ENCODE measurements at regions not wholly inside any gene's neighbourhood (a gene's known extent, or its start where the extent isn't known, plus 50 kb on each side); places are given as distances from the start of the nearest gene placed in this dataset.

DNA sequence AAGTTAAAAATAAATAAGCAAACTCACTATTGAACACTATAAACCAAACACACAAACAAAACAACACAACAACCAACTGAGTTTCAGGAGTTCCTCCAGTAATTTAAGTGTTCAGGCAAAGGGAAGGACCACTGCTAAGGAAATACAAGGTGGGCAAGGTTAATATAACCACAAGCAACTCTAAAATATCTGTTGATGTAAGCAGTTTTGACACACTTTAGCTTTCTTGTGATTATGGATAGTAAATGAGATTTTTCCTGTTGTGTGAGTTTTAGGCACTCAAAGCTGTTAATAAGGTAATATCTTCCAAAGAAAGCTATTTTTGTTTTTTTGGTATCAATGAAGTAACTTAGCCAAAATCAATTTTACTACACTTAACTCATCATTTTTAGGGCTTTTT, 839.1 kb upstream of the FOXG1 start:
- DNase-seq (ENCODE audit: low spot score), result no peak

GRCh38 chr14:27929797-27930347, 836.7 kb upstream of the FOXG1 start:
- no peak for DNase-seq (ENCODE audit: low spot score)

- no peak for DNase-seq (ENCODE audit: low spot score)
Observed at GRCh38 chr14:27938392-27938791, 828.2 kb upstream of the FOXG1 start.

- no peak for DNase-seq (ENCODE audit: low spot score)
Observed at GRCh38 chr14:27945512-27945911, 821.1 kb upstream of the FOXG1 start.

DNA sequence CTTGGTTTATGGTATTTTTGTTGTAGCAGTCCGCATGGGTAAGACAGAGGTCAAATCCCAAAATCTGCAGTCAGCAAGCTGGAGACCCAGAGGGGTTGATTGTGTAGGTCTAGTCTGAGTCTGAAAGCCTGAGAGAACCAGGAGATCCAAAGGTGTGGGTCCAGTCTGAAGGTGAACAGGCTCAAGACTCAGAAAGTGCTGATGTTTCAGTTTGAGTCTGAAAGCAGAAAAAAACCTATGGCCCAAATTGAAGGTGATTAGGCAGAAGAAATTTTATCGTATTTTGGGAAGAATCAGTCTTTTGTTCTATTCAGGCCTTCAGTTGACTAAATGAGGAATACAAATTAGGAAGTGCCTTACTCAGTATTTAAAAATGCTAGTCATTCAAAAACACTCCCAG, 807.8 kb upstream of the FOXG1 start:
- DNase-seq (ENCODE audit: low spot score), result no peak

DNA sequence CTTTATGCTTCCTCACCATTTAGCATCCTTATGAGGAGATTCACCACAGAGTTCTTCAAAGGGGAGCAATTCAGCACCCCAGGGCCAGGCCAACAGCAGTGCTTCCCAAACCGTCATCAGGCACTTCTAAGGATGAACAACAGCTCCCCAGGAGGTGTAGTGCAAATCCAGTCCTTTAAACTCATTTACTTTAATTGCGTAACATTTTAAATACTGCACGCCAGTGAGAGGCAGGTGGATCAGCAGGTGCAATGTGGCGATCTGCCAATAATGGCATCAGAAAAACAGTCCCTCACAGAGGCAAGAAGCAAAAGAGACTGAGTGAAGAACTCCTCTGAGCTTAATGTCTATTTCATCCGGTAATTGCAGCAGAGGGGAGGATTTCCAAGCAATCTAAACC, 770.9 kb upstream of the FOXG1 start:
- no peak for DNase-seq (ENCODE audit: low spot score)

- no peak for DNase-seq (ENCODE audit: low spot score)
Observed at GRCh38 chr14:28001002-28001401, 765.6 kb upstream of the FOXG1 start.

GRCh38 chr14:28012629-28013415, 753.8 kb upstream of the FOXG1 start:
- no peak for DNase-seq (ENCODE audit: low spot score)

DNA sequence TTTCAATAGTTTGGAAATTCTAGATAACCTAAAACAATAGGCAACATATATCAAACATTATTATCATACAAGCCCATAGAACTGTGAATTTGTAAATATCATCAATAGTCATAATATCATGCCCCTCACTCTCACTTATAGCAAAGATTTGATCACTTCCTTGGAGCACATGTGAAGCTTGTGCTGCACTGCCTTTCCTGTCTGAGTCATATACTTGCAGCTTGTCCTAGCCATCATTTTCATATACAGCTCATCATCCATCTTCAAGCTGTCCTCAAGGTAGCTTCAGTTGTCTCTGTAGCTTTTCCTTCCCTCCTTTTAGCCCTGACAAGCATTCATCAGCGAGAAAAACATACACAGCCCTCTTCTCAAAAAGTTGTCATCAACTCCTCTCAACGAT, 746.5 kb upstream of the FOXG1 start:
- DNase-seq (ENCODE audit: low spot score), result no peak

DNA sequence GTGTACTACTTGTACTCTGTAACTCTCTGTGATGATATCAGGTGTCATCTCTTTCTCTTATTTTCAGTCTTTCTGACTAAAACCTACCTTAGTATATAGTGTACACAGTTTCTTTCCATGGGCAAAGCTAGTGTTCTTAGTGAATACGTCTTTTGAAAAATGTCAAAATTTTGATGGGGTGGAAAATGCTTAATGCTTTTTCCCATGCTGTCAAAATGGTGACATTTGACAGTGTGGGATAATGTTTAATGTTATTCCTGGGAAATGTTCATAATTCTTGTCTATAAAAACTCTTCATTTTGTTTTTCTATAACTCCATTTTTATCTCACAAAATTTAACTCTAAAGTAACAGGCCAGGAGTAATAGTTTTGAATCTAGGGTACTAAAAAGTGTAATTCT, 742.7 kb upstream of the FOXG1 start:
- no peak for DNase-seq (ENCODE audit: low spot score)

- DNase-seq (ENCODE audit: low spot score), result no peak
Observed at GRCh38 chr14:28052251-28052650, 714.3 kb upstream of the FOXG1 start.

DNA sequence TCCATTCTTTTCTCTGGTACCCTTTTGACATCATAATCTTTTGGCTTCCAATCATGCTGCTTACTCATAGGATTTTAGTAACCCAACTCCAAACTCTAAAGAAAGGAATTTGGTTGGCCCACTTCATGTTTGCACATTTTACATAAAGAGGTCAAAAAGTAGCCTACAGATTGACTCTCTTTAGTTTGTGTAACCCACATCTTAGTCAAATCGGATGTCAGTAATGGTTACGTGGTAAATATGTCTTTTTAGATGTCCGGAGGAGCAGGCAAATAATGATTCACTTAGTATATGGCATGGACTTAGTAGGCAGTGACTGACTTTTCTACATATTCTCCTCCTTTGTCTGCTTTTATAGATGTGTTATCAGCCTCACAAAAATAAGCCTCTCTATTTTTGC, 711.6 kb upstream of the FOXG1 start:
- DNase-seq (ENCODE audit: low spot score), result no peak

DNA sequence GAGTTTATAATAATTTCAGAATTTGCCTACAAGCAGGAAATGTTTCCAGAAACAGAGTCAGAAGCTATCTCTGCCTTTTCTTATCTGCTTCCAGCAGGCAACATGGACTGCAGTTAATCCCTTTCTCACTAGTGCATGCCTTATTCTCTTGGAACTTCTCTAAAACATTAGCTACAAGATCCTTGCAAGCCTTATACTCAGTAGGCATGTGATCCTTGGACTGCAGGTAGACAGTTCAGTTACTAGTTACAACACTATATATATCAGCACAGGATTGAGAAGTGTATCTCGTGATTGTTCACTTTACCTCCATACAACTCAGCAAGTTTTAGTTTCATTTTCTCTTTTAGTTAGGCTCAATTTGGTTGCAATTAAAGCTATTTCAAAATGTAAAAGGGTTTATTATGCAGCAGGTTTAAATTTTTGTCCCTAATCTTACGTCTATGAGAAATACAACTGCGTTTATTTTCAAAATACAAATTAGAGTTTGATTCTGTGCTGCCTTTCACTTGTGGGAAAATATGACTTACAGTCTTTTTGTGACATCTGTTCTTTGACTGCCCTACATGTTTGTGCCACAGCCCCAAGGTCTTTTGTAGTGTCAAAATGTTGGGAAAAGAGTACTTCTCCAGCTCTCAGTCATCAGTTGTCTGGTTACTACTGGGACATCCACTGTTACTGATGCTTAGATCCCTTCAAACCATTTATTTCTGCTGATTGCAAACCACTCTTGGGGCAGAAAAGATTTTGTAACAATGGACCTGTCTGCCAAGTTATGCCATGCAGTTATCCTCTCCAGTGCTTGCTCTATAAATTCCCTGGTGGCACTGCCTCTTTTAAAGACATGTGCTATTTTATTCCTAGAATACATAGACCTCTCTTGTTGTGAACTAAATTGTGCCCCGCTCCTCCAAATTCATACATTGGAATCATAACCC, 709.0 kb upstream of the FOXG1 start:
- DNase-seq (ENCODE audit: low spot score), result no peak

DNA sequence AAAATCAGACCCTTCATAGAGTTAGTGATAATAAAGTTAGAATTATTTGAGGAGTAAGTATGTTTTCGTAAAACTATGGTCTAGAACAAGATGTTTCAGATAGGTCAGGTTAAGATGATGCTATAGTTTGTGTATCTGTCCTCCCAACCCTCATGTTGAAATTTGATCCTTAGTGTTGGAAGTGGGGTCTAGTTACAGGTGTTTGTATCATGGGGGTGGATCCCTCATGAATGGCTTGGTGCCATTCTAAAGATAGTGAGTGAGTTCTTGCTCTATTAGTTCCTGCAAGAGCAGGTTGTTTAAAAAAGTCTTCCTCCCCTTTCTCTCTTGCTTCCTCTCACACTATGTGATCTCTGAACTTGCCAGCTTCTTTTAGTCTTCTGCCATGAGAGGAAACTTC, 707.3 kb upstream of the FOXG1 start:
- no peak for DNase-seq (ENCODE audit: low spot score)

GRCh38 chr14:28061006-28061405, 705.6 kb upstream of the FOXG1 start:
- no peak for DNase-seq (ENCODE audit: low spot score)

DNA sequence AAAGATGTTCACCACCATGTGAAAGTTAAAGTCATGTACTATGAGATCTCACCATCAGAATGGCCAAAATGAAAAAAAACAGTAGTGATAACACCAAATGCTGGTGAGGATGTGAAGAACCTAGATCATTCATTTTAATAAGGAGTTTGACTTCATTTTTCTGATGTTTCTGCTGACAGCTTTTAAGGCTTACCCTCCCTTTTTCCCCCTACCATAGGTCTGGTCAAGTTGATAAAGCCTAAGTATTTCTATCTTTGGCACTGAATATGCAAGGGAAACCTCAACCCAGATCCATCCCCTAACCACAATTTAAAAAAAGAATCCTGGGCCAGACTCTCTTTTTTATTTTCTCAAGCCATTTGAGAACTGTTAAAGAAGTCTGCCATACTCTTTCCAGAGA, 689.6 kb upstream of the FOXG1 start:
- DNase-seq (ENCODE audit: low spot score), result no peak

- no peak for DNase-seq (ENCODE audit: low spot score)
Observed at GRCh38 chr14:28083389-28083788, 683.2 kb upstream of the FOXG1 start.

DNA sequence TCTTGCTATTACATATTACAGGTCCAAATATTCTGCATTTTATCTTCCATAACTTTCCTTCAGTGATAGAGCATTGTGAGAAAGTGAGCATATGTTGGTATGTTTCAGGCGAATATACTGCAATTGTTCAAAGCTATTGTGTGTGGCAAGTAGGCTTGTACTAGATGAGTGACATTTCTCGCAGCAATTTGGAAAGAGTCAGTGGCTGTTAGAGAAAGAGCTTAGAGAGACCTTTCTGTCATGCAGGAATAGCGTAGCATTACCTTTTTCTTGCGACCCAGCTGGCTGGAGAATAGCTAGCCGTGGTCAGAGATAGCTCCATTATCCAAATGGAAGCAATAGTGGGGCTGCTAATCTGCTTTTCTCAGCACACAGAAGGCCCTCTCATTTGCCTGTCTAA, 678.5 kb upstream of the FOXG1 start:
- DNase-seq (ENCODE audit: low spot score), result no peak

DNA sequence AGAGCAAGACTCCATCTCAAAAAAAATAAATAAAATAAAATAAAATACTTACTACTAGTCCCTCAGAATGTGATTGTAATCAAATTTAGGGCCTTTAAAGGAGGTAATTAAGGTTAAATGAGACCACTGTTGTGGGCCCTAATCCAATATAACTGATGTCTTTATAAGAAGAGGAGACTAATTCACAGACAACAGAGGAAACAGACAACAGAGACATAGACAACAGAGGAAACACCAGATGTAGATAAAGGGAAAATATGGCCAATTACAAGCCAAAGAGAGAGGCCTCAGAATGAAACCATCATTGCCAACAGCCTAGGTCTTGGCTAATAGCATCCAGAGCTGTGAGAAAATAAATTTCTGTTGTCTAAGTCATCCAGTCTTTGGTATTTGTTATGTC, 669.0 kb upstream of the FOXG1 start:
- no peak for DNase-seq (ENCODE audit: low spot score)

DNA sequence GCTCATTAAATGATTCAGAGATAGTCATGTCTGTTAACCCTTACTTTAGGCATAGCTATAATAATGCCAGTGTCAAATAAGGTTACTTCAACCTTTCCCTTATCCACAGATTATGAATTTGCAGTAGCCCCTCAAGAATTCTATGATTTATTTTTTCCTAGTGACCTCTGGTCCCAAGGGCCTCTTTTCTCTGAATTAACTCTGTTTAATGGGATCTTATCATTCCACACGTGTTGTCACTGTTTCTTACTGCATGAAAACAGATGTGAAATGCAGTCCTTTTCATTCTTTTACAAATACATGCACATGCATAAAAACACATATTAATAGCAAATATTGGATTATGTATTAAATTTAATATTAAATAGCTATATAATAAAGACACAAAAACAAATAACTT, 667.7 kb upstream of the FOXG1 start:
- no peak for DNase-seq (ENCODE audit: low spot score)

DNA sequence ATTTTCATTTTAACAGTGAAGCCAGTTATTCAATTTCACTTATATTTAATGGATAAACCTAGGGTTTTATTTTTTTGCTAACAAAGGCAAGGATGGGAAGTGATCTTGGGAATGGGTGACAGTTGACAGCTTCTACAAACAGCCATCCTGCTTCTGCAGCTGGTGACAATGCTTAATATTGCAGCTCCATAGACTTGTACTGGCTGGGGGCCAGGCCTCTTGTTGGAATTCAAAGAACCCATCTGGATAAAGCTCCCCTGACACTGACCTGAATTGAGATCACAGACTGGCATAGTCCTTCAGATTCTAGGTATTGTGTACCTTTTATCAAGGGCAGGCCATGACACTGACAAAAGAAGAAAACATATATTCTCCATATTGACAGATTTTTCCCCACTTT, 664.6 kb upstream of the FOXG1 start:
- no peak for DNase-seq (ENCODE audit: low spot score)

DNA sequence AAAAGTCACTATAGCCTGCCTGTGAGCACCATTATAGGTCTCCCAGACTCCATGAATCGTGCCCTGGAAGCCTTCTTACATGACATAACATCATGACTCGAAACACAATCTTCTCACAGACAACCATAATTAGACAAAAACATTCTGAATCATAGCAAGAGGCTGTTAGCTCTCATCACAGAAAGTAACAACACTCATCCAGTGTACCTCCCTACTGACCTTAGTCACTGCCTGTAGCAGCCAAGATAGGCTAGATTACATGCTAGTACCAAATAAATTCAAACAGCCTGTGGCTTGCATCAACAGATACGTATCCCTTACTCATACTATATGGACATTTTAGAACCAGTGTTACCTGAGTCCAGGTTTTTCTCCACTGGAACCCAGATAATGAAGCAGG, 663.8 kb upstream of the FOXG1 start:
- DNase-seq (ENCODE audit: low spot score), result no peak

DNA sequence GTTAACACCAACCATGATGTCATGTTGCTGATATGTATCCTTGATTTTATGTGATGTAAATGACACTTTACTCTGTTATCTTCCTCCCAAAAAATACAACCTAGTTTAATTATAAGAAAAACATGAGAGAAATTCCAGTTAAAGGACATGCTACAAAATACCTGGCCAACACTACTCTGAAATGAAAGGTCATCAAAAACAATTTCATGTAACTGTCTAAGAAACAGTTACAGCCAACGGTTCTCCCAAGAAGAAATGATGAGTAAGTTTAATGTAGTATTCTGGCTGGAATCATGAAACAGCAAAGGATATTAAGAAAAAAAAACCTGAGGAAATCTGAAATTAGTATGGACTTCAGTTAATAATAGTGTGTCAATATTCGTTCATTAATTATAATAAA, 653.3 kb upstream of the FOXG1 start:
- DNase-seq (ENCODE audit: low spot score), result no peak
